ENCODE measurements at regions not wholly inside any gene's neighbourhood (a gene's known extent, or its start where the extent isn't known, plus 50 kb on each side); places are given as distances from the start of the nearest gene placed in this dataset.

DNA sequence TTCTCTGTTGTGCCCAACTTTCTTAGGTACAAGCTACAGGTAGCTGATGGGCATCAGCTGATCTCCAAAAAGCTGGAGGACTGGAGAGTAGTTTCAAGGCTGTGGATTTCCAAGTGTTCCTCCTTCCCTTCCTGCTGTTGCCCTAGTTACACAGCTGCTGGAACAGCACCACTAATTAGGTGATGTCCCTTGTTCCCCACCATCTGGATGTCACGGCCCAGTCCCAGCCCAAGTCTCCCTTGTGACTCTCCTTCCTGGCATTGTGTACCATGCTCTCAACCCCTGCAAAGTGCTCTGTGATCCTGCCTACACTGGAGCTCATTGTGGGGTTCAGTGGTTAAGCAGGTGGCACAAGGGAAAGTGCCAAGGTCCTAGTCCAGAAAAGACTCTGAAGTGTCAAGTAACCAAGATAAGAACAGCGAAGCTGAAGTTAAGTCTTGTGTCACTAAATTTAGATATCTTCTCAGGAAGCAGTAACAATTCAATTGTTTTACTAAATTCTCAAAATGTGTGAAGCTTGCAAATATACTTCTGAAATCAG lies 604.5 kb downstream of the ISL1 start:
- POLR2A ChIA-PET: no interaction called here
- no peak for DNase-seq (ENCODE audit: low spot score)
- peaks cover 7% of the 10 kb centered on the region for H3K4me1 Mint-ChIP-seq
- CTCF ChIA-PET: no interaction called here
- H3K27me3 Mint-ChIP-seq (ENCODE audit: low read depth): no peaks in the 10 kb centered on the region
- H3K27ac Mint-ChIP-seq: no peak overlapping the region
- H3K4me3 Mint-ChIP-seq: no peak overlapping the region
- ATAC-seq: no peak
- H3K9me3 Mint-ChIP-seq: peaks cover 3% of the 10 kb centered on the region; the same call in 1 of the 2 replicates
- no peaks in the 10 kb centered on the region for H3K36me3 Mint-ChIP-seq
- TF ChIP-seq CREB1 (CRISPR knock-in tag; IDR thresholded peaks at IDR 0.05) (no peak), CREM (CRISPR knock-in tag; IDR thresholded peaks at IDR 0.05) (no peak), ZNF138 (CRISPR knock-in tag; conservative IDR thresholded peaks at IDR 0.05) (no peak), ARID4B (CRISPR knock-in tag; IDR thresholded peaks at IDR 0.05; ENCODE audit: borderline replicate concordance) (no peak), ELF4 (CRISPR knock-in tag; IDR thresholded peaks at IDR 0.05; ENCODE audit: low read depth) (no peak), ZNF263 (CRISPR knock-in tag; IDR thresholded peaks at IDR 0.05; ENCODE audit: low read depth) (no peak), USF2 (CRISPR knock-in tag; IDR thresholded peaks at IDR 0.05) (no peak), SOX15 (CRISPR knock-in tag; IDR thresholded peaks at IDR 0.05) (no peak), HMGA2 (CRISPR knock-in tag; IDR thresholded peaks at IDR 0.05) (no peak), ERG (CRISPR knock-in tag; IDR thresholded peaks at IDR 0.05) (no peak), MAX (CRISPR knock-in tag; IDR thresholded peaks at IDR 0.05) (no peak), ZNF532 (CRISPR knock-in tag; IDR thresholded peaks at IDR 0.05; ENCODE audit: borderline replicate concordance) (no peak), SMAD4 (CRISPR knock-in tag; IDR thresholded peaks at IDR 0.05) (no peak), JUN (CRISPR knock-in tag; IDR thresholded peaks at IDR 0.05) (no peak), TEAD1 (CRISPR knock-in tag; IDR thresholded peaks at IDR 0.05) (no peak), ZNF219 (CRISPR knock-in tag; IDR thresholded peaks at IDR 0.05; ENCODE audit: borderline replicate concordance) (no peak), FOXK1 (CRISPR knock-in tag; IDR thresholded peaks at IDR 0.05) (no peak)
- TF ChIP-seq, protein P1, sequence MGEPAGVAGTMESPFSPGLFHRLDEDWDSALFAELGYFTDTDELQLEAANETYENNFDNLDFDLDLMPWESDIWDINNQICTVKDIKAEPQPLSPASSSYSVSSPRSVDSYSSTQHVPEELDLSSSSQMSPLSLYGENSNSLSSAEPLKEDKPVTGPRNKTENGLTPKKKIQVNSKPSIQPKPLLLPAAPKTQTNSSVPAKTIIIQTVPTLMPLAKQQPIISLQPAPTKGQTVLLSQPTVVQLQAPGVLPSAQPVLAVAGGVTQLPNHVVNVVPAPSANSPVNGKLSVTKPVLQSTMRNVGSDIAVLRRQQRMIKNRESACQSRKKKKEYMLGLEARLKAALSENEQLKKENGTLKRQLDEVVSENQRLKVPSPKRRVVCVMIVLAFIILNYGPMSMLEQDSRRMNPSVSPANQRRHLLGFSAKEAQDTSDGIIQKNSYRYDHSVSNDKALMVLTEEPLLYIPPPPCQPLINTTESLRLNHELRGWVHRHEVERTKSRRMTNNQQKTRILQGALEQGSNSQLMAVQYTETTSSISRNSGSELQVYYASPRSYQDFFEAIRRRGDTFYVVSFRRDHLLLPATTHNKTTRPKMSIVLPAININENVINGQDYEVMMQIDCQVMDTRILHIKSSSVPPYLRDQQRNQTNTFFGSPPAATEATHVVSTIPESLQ (CRISPR knock-in tag; IDR thresholded peaks at IDR 0.05): no peak
- TF ChIP-seq, protein P2, sequence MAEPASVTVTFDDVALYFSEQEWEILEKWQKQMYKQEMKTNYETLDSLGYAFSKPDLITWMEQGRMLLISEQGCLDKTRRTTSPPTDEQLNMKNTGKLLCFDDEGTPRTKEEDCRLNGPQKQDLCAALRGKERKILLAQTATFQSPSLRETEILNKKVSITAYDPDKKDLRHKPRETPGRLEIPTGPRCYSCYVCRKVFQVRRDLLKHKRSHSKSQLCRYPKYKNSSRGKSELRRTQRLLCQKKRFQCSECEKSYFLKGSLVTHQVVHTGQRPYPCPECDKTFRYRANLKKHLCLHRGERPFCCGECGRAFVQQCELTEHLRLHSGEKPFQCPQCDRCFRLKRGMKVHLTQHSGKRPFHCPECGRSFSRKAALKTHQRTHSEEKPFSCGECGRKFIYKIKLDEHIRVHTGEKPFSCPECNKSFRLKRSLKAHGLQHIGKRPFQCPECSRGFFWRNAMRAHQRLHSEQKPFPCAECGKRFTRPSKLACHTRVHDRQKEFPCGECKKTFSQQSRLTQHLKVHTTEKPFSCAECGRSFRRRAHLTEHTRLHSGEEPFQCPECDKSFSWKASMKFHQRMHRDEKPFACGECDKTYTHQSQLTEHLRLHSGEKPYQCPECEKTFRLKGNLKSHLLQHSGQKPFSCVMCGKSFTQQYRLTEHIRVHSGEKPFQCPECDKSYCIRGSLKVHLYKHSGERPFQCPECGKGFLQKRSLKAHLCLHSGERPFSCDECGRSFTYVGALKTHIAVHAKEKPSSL (CRISPR knock-in tag; conservative IDR thresholded peaks at IDR 0.05): no peak
- TF ChIP-seq, protein P3, sequence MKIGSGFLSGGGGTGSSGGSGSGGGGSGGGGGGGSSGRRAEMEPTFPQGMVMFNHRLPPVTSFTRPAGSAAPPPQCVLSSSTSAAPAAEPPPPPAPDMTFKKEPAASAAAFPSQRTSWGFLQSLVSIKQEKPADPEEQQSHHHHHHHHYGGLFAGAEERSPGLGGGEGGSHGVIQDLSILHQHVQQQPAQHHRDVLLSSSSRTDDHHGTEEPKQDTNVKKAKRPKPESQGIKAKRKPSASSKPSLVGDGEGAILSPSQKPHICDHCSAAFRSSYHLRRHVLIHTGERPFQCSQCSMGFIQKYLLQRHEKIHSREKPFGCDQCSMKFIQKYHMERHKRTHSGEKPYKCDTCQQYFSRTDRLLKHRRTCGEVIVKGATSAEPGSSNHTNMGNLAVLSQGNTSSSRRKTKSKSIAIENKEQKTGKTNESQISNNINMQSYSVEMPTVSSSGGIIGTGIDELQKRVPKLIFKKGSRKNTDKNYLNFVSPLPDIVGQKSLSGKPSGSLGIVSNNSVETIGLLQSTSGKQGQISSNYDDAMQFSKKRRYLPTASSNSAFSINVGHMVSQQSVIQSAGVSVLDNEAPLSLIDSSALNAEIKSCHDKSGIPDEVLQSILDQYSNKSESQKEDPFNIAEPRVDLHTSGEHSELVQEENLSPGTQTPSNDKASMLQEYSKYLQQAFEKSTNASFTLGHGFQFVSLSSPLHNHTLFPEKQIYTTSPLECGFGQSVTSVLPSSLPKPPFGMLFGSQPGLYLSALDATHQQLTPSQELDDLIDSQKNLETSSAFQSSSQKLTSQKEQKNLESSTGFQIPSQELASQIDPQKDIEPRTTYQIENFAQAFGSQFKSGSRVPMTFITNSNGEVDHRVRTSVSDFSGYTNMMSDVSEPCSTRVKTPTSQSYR (CRISPR knock-in tag; IDR thresholded peaks at IDR 0.05): no peak

Data from WTC11 (cell line).